ENCODE measurements at regions not wholly inside any gene's neighbourhood (a gene's known extent, or its start where the extent isn't known, plus 50 kb on each side); places are given as distances from the start of the nearest gene placed in this dataset.
"Not testable (repeated sequence)": the region's sequence is repeated elsewhere in the genome, so short reads cannot be mapped to it uniquely, and the experiment has no call there.

DNA sequence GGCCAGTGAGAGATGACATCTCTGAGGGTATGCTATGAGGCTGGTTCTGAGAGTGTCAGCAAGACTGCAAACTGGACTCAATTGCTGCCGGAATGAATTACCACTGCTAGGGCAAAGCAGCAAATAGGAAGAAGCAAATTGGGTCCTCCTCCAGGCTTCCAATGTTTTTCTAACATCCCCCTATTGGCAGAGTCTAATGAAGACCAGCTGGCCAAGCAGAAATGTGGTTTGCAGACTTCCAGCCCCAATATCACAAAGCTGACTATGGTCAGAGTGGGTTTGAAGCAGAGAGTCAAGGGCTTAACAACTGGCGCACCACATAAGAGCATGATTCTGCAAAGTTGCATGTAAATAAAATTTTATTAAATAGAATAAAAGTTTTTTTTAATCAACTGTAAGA, 225.4 kb upstream of the GLRA2 start:
- POLR2A ChIA-PET: no interaction called here
- CTCF ChIA-PET: no interaction called here

GRCh38 chrX:14302561-14302960, 226.8 kb upstream of the GLRA2 start:
- POLR2A ChIA-PET; H3K27ac ChIP-seq (ENCODE audit: low read depth, low read length); H3K4me3 ChIP-seq (ENCODE audit: low read depth, low read length); DNase-seq (ENCODE audit: low read depth, low spot score); CTCF ChIA-PET; H3K9me3 ChIP-seq (ENCODE audit: control insufficient read depth, insufficient read depth, low read length); H3K27me3 ChIP-seq (ENCODE audit: control insufficient read depth, insufficient read depth, low read length): not testable (repeated sequence)

More for the DNA sequence above, 225.4 kb upstream of the GLRA2 start:
- Histone ChIP-seq H3K4me3 (ENCODE audit: low read depth, low read length) (no peak overlapping the region), H3K27ac (ENCODE audit: low read depth, low read length) (no peak overlapping the region), H3K9me3 (ENCODE audit: control insufficient read depth, insufficient read depth, low read length) (no peaks in the 10 kb centered on the region), H3K27me3 (ENCODE audit: control insufficient read depth, insufficient read depth, low read length) (no peaks in the 10 kb centered on the region)
- TF ChIP-seq, protein P1, sequence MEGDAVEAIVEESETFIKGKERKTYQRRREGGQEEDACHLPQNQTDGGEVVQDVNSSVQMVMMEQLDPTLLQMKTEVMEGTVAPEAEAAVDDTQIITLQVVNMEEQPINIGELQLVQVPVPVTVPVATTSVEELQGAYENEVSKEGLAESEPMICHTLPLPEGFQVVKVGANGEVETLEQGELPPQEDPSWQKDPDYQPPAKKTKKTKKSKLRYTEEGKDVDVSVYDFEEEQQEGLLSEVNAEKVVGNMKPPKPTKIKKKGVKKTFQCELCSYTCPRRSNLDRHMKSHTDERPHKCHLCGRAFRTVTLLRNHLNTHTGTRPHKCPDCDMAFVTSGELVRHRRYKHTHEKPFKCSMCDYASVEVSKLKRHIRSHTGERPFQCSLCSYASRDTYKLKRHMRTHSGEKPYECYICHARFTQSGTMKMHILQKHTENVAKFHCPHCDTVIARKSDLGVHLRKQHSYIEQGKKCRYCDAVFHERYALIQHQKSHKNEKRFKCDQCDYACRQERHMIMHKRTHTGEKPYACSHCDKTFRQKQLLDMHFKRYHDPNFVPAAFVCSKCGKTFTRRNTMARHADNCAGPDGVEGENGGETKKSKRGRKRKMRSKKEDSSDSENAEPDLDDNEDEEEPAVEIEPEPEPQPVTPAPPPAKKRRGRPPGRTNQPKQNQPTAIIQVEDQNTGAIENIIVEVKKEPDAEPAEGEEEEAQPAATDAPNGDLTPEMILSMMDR (IDR thresholded peaks at IDR 0.05; ENCODE audit: low read depth, low read length): no peak
- DNase-seq (ENCODE audit: low read depth, low spot score): no peak

- ChIA-PET POLR2A (no interaction called here), CTCF (no interaction called here)
Observed at GRCh38 chrX:14300376-14300775, 229.0 kb upstream of the GLRA2 start.

DNA sequence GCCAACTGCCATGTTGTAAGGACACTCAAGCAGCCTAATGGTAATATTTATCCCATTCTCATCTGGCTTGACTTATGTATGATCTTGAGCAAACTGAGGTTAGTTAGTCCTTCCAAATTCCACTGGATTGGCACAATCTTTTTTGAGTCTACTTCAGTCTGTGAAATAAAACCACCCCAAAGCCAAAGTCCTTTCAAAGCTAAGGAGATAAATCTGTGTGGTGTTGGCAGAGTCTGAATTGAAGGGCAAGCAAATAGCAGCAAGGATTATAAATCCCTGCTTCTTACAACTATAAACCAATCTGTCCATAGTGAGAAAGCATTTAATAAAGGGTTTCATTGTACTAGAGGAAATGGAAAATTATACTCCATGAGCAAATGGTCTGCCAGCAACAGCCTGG, 233.9 kb upstream of the GLRA2 start:
- no peak for DNase-seq (ENCODE audit: low read depth, low spot score)
- no peak overlapping the region for H3K27ac ChIP-seq (ENCODE audit: low read depth, low read length)
- no peaks in the 10 kb centered on the region for H3K27me3 ChIP-seq (ENCODE audit: control insufficient read depth, insufficient read depth, low read length)
- H3K9me3 ChIP-seq (ENCODE audit: control insufficient read depth, insufficient read depth, low read length): no peaks in the 10 kb centered on the region
- POLR2A ChIA-PET: no interaction called here
- CTCF ChIA-PET: no interaction called here
- TF ChIP-seq, protein P1 (IDR thresholded peaks at IDR 0.05; ENCODE audit: low read depth, low read length): no peak
- no peak overlapping the region for H3K4me3 ChIP-seq (ENCODE audit: low read depth, low read length)

More at GRCh38 chrX:14300376-14300775, 229.0 kb upstream of the GLRA2 start:
- Histone ChIP-seq H3K27ac (ENCODE audit: low read depth, low read length) (no peak overlapping the region), H3K9me3 (ENCODE audit: control insufficient read depth, insufficient read depth, low read length) (no peaks in the 10 kb centered on the region), H3K27me3 (ENCODE audit: control insufficient read depth, insufficient read depth, low read length) (no peaks in the 10 kb centered on the region), H3K4me3 (ENCODE audit: low read depth, low read length) (no peak overlapping the region)
- DNase-seq (ENCODE audit: low read depth, low spot score): no peak
- TF ChIP-seq, protein P1 (IDR thresholded peaks at IDR 0.05; ENCODE audit: low read depth, low read length): no peak

GRCh38 chrX:14291666-14292500, 237.5 kb upstream of the GLRA2 start:
- Histone ChIP-seq H3K4me3 (ENCODE audit: low read depth, low read length) (no peak overlapping the region), H3K27me3 (ENCODE audit: control insufficient read depth, insufficient read depth, low read length) (no peaks in the 10 kb centered on the region), H3K9me3 (ENCODE audit: control insufficient read depth, insufficient read depth, low read length) (no peaks in the 10 kb centered on the region), H3K27ac (ENCODE audit: low read depth, low read length) (no peak overlapping the region)
- ChIA-PET POLR2A (no interaction called here), CTCF (no interaction called here)
- DNase-seq (ENCODE audit: low read depth, low spot score): no peak
- TF ChIP-seq, protein P1 (IDR thresholded peaks at IDR 0.05; ENCODE audit: low read depth, low read length): no peak

Measured in AG04450 (cell line).